Astrocyte of the cerebellum (primary cell): ENCODE measurements at regions not wholly inside any gene's neighbourhood (a gene's known extent, or its start where the extent isn't known, plus 50 kb on each side); places are given as distances from the start of the nearest gene placed in this dataset.

Experiments
- DNase-seq: peaks from one replicate; pipeline ENCODE4 v3.0.0-alpha.2; 2011; ENCODE audit warnings: low read depth
- H3K4me3 ChIP-seq: 2 replicates; pipeline ENCODE4 v1.5.1; 2011; ENCODE audit warnings: mild to moderate bottlenecking, low read depth, low read length, moderate library complexity
- CTCF ChIP-seq: IDR thresholded peaks from 2 replicates; pipeline ENCODE4 v1.5.1; 2012; ENCODE audit warnings: low read length, low read depth, moderate library complexity, mild to moderate bottlenecking; ENCODE audit errors: missing control alignments
- in situ Hi-C: cut with HindIII; loops from 2 replicates; pipeline ENCODE4 v1.10.0; 2017; ENCODE audit warnings: low sequenced_read_pairs

DNA sequence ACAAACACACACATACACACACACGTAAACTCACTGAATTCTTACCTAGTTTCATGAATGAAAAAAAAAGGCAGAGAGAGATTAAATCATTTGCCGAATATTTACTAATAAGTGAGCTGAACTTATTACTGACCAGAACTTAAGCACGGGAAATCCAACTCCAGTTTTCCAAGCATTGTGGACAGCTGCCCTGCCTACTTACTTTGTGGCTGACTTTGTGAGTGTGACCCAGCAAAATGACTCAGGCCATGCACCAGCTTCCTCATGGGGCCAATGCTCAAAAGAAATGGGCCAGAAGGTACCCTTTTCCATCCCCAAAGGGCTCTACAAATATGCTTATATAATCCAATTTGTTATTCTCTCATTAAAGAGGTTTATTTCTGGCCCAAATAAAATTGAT lies 87.4 kb upstream of the RHOBTB1 start:
- no peak for TF ChIP-seq CTCF
- no peak for DNase-seq
- no peak overlapping the region for H3K4me3 ChIP-seq
- in situ Hi-C loops = no loop called here

DNA sequence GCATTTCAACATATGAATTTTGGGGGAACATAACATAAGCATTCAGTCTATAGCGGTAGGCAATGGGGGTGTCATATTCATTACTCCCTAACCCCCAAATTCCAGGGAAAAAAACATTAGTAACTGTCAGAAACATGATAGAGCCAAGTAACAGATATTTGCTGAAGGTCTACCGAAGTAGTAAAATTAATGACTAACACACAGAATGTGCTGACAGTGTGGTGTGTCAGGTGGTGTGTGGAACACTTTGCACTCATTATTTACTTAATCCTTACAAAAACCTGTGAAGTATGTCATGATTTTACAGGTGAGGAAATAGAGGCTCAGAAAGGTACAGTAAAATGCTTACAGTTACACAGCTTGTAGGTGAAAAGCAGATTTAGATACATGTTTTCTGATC lies 85.4 kb upstream of the RHOBTB1 start:
- TF ChIP-seq CTCF = no peak
- DNase-seq = no peak
- no peak overlapping the region for H3K4me3 ChIP-seq
- in situ Hi-C loops = no loop called here

- DNase-seq = peak; percentile 9
- no peak overlapping the region for H3K4me3 ChIP-seq
- in situ Hi-C loops = no loop called here
- no peak for TF ChIP-seq CTCF
Measured at GRCh38 chr10:61028861-61029361, 84.9 kb upstream of the RHOBTB1 start.

DNA sequence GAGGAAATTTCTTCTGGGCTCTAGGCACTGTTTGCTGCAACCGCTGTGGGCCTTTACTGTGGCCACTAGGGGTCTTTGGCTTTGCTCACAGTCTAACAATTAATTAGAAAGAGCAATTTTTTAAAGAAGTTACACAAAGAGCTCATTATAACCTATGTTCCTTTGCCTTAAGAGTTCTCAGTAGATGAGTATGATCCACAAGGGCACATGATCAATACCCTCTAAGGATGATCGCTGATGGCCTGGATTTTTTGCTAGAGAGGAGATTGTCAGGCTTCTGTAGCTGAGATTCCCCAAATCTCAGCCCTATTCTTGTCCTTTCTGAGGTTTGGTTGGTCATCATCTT lies 80.8 kb upstream of the RHOBTB1 start:
- H3K4me3 ChIP-seq = no peak overlapping the region
- in situ Hi-C loops = no loop called here
- peak; percentile 91 for TF ChIP-seq CTCF
- DNase-seq = no peak

DNA sequence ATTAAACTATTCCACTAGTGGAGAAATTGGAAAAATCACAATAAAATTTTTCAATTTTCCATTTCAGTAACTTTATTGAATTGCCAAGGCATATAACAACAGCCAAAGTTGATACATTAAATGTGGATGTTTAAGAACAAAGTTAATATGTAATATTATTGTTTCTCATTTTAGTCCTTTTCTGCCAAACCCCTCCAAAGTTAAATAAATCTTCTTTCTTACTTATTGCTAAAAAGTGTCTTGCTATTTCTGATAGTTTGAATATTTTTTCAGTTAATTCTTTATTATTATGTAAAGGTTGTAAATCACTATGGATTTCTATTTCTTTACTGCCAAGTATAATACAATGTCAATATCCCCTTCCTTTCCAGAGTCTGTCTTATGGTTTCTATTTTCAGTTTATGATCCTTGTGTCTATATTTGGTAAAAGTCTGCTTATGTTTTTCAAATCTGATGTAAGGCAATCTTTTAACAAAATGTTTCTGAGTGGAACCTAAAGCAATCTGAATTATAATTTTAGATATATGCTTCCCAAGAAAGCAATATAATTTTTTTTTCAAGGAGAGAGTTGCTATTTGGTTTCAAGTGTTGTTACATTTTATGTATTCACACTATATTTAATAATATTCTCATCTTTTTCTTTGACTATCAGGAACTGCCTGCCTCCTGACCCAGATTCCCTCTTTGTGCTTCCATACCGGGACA lies 80.3 kb upstream of the RHOBTB1 start:
- H3K4me3 ChIP-seq = no peak overlapping the region
- no peak for DNase-seq
- no peak for TF ChIP-seq CTCF
- in situ Hi-C loops = no loop called here

GRCh38 chr10:61023053-61023452 lies 79.1 kb upstream of the RHOBTB1 start:
- DNase-seq = no peak
- in situ Hi-C loops = no loop called here
- TF ChIP-seq CTCF = no peak
- H3K4me3 ChIP-seq = no peak overlapping the region
